ENCODE measurements at regions not wholly inside any gene's neighbourhood (a gene's known extent, or its start where the extent isn't known, plus 50 kb on each side); places are given as distances from the start of the nearest gene placed in this dataset.
A peak's percentile ranks its signal among the peaks of the same experiment; 100 is the strongest.
"Not testable (repeated sequence)": the region's sequence is repeated elsewhere in the genome, so short reads cannot be mapped to it uniquely, and the experiment has no call there.

DNA sequence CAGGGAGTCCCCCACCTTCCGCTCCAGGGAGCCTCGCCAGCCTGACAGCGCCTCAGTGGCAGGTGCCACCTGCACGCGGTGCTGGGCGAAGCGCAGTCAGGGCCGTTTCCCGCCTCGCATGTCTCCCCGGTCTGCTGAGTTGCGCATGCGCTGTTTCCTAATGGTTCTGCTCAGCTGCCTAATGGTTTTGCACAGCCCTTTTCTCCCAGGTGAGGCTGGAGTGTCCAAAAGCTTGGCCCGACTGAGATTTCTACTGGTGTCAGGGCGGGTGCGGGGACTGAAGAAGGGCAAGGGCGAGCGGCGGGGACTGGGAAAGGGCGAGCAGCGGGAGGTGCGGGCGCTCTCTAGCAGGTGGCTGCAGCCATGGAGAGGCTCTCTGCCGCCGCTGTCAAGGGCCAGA is 267.6 kb upstream of the OR11H12 start:
- ATAC-seq; POLR2A ChIA-PET; intact Hi-C loops (cut with micrococcal nuclease); H2AFZ ChIP-seq (ENCODE audit: low read depth, low read length); H3K4me1 ChIP-seq (replicated peaks in 1 of 2; ENCODE audit: control insufficient read depth in 2 of 2, insufficient read depth in 2 of 2, low read length in 2 of 2); H3K4me2 ChIP-seq (ENCODE audit: insufficient read depth, low read length); CTCF ChIA-PET (ENCODE audit: low intra/inter-chr PET ratio); H4K20me1 ChIP-seq (replicated peaks; ENCODE audit: control insufficient read depth, insufficient read depth, low read length); H3K79me2 ChIP-seq (ENCODE audit: control insufficient read depth, insufficient read depth, low read length); H3K27ac ChIP-seq (ENCODE audit: extremely low read depth, low read depth, low read length); H3K4me3 ChIP-seq; DNase-seq (ENCODE audit: extremely low read depth in 1 of 4, low spot score in 3 of 4); FAIRE-seq; H3K9me3 ChIP-seq (replicated peaks; ENCODE audit: control insufficient read depth, insufficient read depth, low read depth, low read length); H3K27me3 ChIP-seq (ENCODE audit: control insufficient read depth in 2 of 2, insufficient read depth in 2 of 2, low read length in 2 of 2); H3K36me3 ChIP-seq (ENCODE audit: control insufficient read depth, insufficient read depth, low read length); H3K9ac ChIP-seq (ENCODE audit: insufficient read depth in 1 of 2, low read depth in 2 of 2, low read length in 2 of 2); in situ Hi-C loops (cut with MboI); BruUV-seq (replicated peaks); H3K9me1 ChIP-seq (ENCODE audit: control insufficient read depth, insufficient read depth, low read length): not testable (repeated sequence)
- TF ChIP-seq E2F6 (IDR thresholded peaks at IDR 0.05; ENCODE audit: borderline replicate concordance in 1 of 2, extremely low read depth in 1 of 2, insufficient read depth in 1 of 2, insufficient read length in 1 of 2, low read depth in 1 of 2, low read length in 1 of 2, poor library complexity in 1 of 2, severe bottlenecking in 1 of 2), result peak in 1 of 2 experiments; percentile 22
- WGBS (ENCODE audit: insufficient coverage, low coverage, missing lambda C conversion rate), result 1% methylated on average over 13 of the region's 25 CpGs

DNA sequence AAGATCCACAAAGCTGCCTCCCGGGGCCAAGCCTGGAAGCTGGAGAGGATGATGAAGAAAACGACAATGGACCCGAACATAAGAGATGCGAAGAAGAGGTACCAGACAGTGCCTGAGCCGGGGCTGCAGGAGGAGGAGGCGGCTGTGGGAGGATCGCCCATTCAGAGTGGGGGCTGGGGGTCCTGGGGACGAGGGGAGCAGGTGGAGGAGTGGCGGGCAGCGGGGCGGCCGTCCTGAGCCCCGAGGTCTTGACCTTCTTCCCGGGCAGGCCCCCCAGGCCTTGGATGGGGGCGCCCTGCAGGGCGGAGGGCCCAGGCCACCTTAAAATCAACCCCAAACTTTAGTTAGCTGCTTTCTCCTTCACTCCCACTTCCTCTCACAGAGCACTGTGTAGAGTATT is 267.1 kb upstream of the OR11H12 start:
- H3K36me3 ChIP-seq (ENCODE audit: control insufficient read depth, insufficient read depth, low read length); in situ Hi-C loops (cut with MboI); H3K9me3 ChIP-seq (replicated peaks; ENCODE audit: control insufficient read depth, insufficient read depth, low read depth, low read length); H3K27me3 ChIP-seq (ENCODE audit: control insufficient read depth in 2 of 2, insufficient read depth in 2 of 2, low read length in 2 of 2); H3K4me2 ChIP-seq (ENCODE audit: insufficient read depth, low read length); POLR2A ChIA-PET; FAIRE-seq; H3K4me1 ChIP-seq (replicated peaks in 1 of 2; ENCODE audit: control insufficient read depth in 2 of 2, insufficient read depth in 2 of 2, low read length in 2 of 2); CTCF ChIA-PET (ENCODE audit: low intra/inter-chr PET ratio); H3K27ac ChIP-seq (ENCODE audit: extremely low read depth, low read depth, low read length); H3K9ac ChIP-seq (ENCODE audit: insufficient read depth in 1 of 2, low read depth in 2 of 2, low read length in 2 of 2); H3K4me3 ChIP-seq; H4K20me1 ChIP-seq (replicated peaks; ENCODE audit: control insufficient read depth, insufficient read depth, low read length); ATAC-seq; H3K79me2 ChIP-seq (ENCODE audit: control insufficient read depth, insufficient read depth, low read length); H3K9me1 ChIP-seq (ENCODE audit: control insufficient read depth, insufficient read depth, low read length); H2AFZ ChIP-seq (ENCODE audit: low read depth, low read length); DNase-seq (ENCODE audit: extremely low read depth in 1 of 4, low spot score in 3 of 4); intact Hi-C loops (cut with micrococcal nuclease); BruUV-seq (replicated peaks): not testable (repeated sequence)
- 0% methylated on average over 5 of the region's 16 CpGs for WGBS (ENCODE audit: insufficient coverage, low coverage, missing lambda C conversion rate)

All from K562 (cell line).